Parathyroid adenoma (tissue), 2 donors: ENCODE measurements at regions not wholly inside any gene's neighbourhood (a gene's known extent, or its start where the extent isn't known, plus 50 kb on each side); places are given as distances from the start of the nearest gene placed in this dataset.
"Not testable (repeated sequence)": the region's sequence is repeated elsewhere in the genome, so short reads cannot be mapped to it uniquely, and the experiment has no call there.

ENCODE experiments used
- H2AFZ ChIP-seq: fragments of 300-600 bp; sonication (generic); one replicate; pipeline ENCODE4 v1.7.0; 2017; ENCODE audit warnings: antibody characterized with exemption, mild to moderate bottlenecking
- H3K27ac ChIP-seq: fragments of 300-600 bp; sonication (generic); one replicate; pipeline ENCODE4 v1.7.0; 2017
- H3K27me3 ChIP-seq: fragments of 300-600 bp; sonication (generic); one replicate; pipeline ENCODE4 v1.7.0; 2017; ENCODE audit warnings: low read length; ENCODE audit not compliant: control insufficient read depth, insufficient read depth
- H3K36me3 ChIP-seq: fragments of 300-600 bp; sonication (generic); one replicate; pipeline ENCODE4 v1.7.0; 2017; ENCODE audit warnings: low read length; ENCODE audit not compliant: control insufficient read depth, insufficient read depth
- H3K4me1 ChIP-seq: fragments of 300-600 bp; sonication (generic); one replicate; pipeline ENCODE4 v1.7.0; 2017; ENCODE audit warnings: control low read depth
- H3K4me2 ChIP-seq: fragments of 300-600 bp; sonication (generic); one replicate; pipeline ENCODE4 v1.7.0; 2017; ENCODE audit warnings: low read length
- H3K4me3 ChIP-seq: fragments of 300-600 bp; sonication (generic); one replicate; pipeline ENCODE4 v1.7.0; 2017; ENCODE audit warnings: low read depth, low read length
- H3K79me2 ChIP-seq: fragments of 300-600 bp; sonication (generic); one replicate; pipeline ENCODE4 v1.7.0; 2017; ENCODE audit warnings: control low read depth
- H3K9ac ChIP-seq: fragments of 300-600 bp; sonication (generic); one replicate; pipeline ENCODE4 v1.7.0; 2017; ENCODE audit warnings: mild to moderate bottlenecking
- H3K9me3 ChIP-seq: fragments of 300-600 bp; sonication (generic); one replicate; pipeline ENCODE4 v1.7.0; 2017; ENCODE audit warnings: low read length; ENCODE audit not compliant: control insufficient read depth
- CTCF ChIP-seq: fragments of 300-600 bp; sonication (generic); IDR thresholded peaks from one replicate; pipeline ENCODE4 v1.7.0; 2017; ENCODE audit warnings: antibody characterized with exemption, mild to moderate bottlenecking
- donor health status: primary hyperparathyroidism.

DNA sequence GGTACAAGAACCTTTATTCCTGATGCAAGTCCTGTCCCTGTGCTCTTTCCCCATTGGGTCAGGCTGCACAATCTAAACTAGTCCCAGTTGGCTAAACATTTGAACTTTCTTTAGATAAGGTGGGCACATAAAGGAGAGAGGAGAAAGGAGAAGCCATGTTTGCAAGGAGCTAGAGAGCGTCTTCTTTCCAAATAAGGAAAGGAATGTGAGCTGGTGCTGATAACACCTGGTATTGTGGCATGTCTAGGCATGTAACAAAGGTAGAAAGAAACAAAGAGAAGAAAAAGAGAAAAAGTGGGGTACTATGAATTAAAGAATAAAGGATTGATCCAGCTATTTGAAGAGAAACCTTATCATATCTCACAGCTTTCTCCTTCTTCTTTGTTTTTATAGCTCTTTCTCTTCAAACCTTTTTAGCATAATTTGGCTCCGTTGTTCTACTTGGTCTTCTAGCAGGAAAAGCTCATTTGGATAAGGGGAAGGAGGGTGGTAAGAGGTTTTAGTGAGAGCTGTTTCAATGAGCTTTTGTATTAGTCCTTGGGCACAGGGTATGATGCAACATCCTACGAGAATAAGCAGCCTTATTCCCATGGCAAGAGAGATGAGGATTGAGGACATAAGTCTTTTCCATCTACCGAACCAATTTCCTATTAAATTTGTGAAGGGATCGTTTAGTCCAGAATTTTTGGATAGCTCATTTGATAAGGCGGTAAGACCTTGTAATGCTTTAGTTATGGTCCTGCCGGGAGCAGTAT is 415.5 kb upstream of the MAN1A1 start:
- Histone ChIP-seq H3K4me1 (no peaks in the 10 kb centered on the region), H2AFZ (no peak overlapping the region), H3K27ac (no peak overlapping the region), H3K9ac (no peak overlapping the region), H3K79me2 (no peaks in the 10 kb centered on the region), H3K27me3 (no peaks in the 10 kb centered on the region), H3K36me3 (no peaks in the 10 kb centered on the region), H3K4me3 (no peak overlapping the region), H3K9me3 (no peaks in the 10 kb centered on the region), H3K4me2 (no peak overlapping the region)
- no peak for TF ChIP-seq CTCF

DNA sequence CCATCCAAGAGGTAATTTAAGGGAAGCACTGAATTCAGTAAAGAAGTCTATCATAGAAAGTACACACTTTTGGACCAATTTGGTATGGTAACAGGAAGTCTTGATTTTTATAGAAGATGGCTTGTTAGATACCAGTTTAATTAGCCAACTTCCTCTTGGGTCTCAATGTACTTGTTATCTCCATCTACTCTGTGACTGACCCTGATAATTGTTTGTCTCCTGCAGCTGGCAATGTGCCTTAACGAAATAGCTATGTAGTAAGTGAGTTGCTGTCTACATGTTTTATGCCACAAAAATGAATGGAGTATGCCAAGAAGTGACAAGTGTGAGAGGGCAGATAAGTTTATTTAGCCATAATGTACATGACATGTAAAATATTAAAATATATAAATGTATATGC is 410.5 kb upstream of the MAN1A1 start:
- no peaks in the 10 kb centered on the region for H3K36me3 ChIP-seq
- no peak overlapping the region for H3K4me2 ChIP-seq
- H3K4me3 ChIP-seq = no peak overlapping the region
- H3K9ac ChIP-seq = no peak overlapping the region
- no peaks in the 10 kb centered on the region for H3K9me3 ChIP-seq
- no peak overlapping the region for H3K27ac ChIP-seq
- no peaks in the 10 kb centered on the region for H3K4me1 ChIP-seq
- no peak overlapping the region for H2AFZ ChIP-seq
- no peak for TF ChIP-seq CTCF
- no peaks in the 10 kb centered on the region for H3K79me2 ChIP-seq
- H3K27me3 ChIP-seq = no peaks in the 10 kb centered on the region

- Histone ChIP-seq H3K9ac (no peak overlapping the region), H3K27me3 (no peaks in the 10 kb centered on the region), H3K36me3 (no peaks in the 10 kb centered on the region), H3K4me2 (no peak overlapping the region), H2AFZ (no peak overlapping the region), H3K27ac (no peak overlapping the region), H3K4me1 (no peaks in the 10 kb centered on the region), H3K9me3 (no peaks in the 10 kb centered on the region), H3K4me3 (no peak overlapping the region), H3K79me2 (no peaks in the 10 kb centered on the region)
- TF ChIP-seq CTCF = no peak
Observed at GRCh38 chr6:119758385-119758784, 408.8 kb upstream of the MAN1A1 start.

GRCh38 chr6:119757467-119757866 is 407.9 kb upstream of the MAN1A1 start:
- Histone ChIP-seq H3K4me3 (no peak overlapping the region), H3K4me2 (no peak overlapping the region), H2AFZ (no peak overlapping the region), H3K79me2 (no peaks in the 10 kb centered on the region), H3K9me3 (no peaks in the 10 kb centered on the region), H3K4me1 (no peaks in the 10 kb centered on the region), H3K27me3 (no peaks in the 10 kb centered on the region), H3K27ac (no peak overlapping the region), H3K9ac (no peak overlapping the region), H3K36me3 (no peaks in the 10 kb centered on the region)
- TF ChIP-seq CTCF = no peak

GRCh38 chr6:119749335-119749734 is 399.8 kb upstream of the MAN1A1 start:
- no peak overlapping the region for H3K27ac ChIP-seq
- no peak for TF ChIP-seq CTCF
- no peak overlapping the region for H2AFZ ChIP-seq

GRCh38 chr6:119748535-119748934 is 399.0 kb upstream of the MAN1A1 start:
- H3K9ac ChIP-seq, H3K79me2 ChIP-seq, H3K4me2 ChIP-seq, H2AFZ ChIP-seq, H3K36me3 ChIP-seq, H3K9me3 ChIP-seq, H3K27ac ChIP-seq, H3K4me3 ChIP-seq, H3K27me3 ChIP-seq, H3K4me1 ChIP-seq: not testable (repeated sequence)

More at GRCh38 chr6:119749335-119749734, 399.8 kb upstream of the MAN1A1 start:
- H3K27me3 ChIP-seq = no peaks in the 10 kb centered on the region
- H3K4me1 ChIP-seq = no peaks in the 10 kb centered on the region
- no peaks in the 10 kb centered on the region for H3K36me3 ChIP-seq
- H3K4me3 ChIP-seq = no peak overlapping the region
- H3K9me3 ChIP-seq = no peaks in the 10 kb centered on the region
- no peak overlapping the region for H3K4me2 ChIP-seq
- no peak overlapping the region for H3K9ac ChIP-seq
- H3K79me2 ChIP-seq = no peaks in the 10 kb centered on the region
